ENCODE measurements at regions not wholly inside any gene's neighbourhood (a gene's known extent, or its start where the extent isn't known, plus 50 kb on each side); places are given as distances from the start of the nearest gene placed in this dataset.

DNA sequence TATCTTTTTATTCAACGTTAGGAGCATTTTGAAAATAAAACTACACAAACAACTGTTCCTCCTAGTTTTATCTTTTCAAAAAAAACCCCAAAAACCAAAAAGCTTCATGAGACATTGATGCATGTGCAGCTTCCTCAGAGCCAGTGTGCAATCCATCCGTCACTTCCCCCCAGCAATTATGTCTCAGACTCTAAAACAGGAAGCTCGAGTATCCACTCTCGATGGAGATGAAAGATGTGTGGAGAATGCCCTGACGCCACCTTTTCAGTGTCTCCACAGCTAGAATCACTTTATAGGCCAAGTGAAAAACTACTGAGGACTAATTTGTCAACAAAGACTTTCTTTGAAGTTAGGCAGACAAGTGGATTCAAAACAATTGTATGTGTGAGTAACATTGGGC lies 408.9 kb upstream of the SMARCA2 start:
- Histone ChIP-seq H3K4me3 (ENCODE audit: low read depth, low read length) (no peak overlapping the region), H3K36me3 (ENCODE audit: control insufficient read depth, insufficient read depth, low read length) (no peaks in the 10 kb centered on the region), H3K27me3 (ENCODE audit: control insufficient read depth, insufficient read depth, low read length) (no peaks in the 10 kb centered on the region)
- TF ChIP-seq, protein P1, sequence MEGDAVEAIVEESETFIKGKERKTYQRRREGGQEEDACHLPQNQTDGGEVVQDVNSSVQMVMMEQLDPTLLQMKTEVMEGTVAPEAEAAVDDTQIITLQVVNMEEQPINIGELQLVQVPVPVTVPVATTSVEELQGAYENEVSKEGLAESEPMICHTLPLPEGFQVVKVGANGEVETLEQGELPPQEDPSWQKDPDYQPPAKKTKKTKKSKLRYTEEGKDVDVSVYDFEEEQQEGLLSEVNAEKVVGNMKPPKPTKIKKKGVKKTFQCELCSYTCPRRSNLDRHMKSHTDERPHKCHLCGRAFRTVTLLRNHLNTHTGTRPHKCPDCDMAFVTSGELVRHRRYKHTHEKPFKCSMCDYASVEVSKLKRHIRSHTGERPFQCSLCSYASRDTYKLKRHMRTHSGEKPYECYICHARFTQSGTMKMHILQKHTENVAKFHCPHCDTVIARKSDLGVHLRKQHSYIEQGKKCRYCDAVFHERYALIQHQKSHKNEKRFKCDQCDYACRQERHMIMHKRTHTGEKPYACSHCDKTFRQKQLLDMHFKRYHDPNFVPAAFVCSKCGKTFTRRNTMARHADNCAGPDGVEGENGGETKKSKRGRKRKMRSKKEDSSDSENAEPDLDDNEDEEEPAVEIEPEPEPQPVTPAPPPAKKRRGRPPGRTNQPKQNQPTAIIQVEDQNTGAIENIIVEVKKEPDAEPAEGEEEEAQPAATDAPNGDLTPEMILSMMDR (IDR thresholded peaks at IDR 0.05; ENCODE audit: insufficient read depth, low read length, severe bottlenecking), result no peak
- DNase-seq (ENCODE audit: low read depth) (peak; percentile 33), FAIRE-seq (no peak)

DNA sequence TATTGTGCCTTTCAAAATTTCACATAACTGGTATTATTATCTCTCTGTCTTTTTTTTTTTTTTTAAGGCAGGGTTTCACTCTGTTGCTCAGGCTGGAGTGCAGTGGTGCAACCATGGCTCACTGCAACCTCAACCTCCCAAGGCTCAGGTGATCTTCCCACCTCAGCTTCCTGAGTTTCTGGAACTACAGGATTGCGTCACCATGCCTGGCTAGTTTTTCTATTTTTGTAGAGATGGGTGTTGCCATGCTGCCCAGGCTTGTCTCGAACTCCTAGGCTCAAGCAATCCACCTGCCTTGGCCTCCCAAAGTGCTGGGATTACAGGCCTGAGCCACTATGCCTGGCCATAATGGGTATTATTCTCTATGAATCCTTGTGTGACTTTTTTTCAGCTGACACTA lies 402.3 kb upstream of the SMARCA2 start:
- FAIRE-seq, result no peak
- TF ChIP-seq, protein P1 (IDR thresholded peaks at IDR 0.05; ENCODE audit: insufficient read depth, low read length, severe bottlenecking), result no peak

DNA sequence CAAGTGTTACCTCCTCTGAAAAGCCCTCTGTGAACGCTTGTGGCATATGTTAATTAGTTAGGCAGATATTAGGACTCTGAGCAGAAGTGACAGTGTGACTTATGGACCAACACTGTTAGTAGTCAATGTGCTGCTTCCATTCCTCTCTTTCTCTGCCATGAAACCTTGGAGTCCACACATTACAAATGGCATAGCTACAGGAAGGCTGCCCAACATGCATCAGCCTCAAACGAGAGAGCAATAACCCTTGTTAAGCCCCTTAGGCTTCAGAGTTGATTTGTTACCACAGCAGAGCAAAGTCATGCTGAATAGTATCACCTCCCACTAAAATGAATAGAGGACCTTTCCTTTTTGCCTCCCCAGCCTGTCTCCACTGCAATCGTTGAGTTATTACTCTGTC lies 397.7 kb upstream of the SMARCA2 start:
- TF ChIP-seq, protein P1 (IDR thresholded peaks at IDR 0.05; ENCODE audit: insufficient read depth, low read length, severe bottlenecking), result no peak
- FAIRE-seq, result no peak
- DNase-seq (ENCODE audit: low read depth), result no peak
- H3K27me3 ChIP-seq (ENCODE audit: control insufficient read depth, insufficient read depth, low read length), result no peaks in the 10 kb centered on the region
- H3K36me3 ChIP-seq (ENCODE audit: control insufficient read depth, insufficient read depth, low read length), result no peaks in the 10 kb centered on the region
- no peak overlapping the region for H3K4me3 ChIP-seq (ENCODE audit: low read depth, low read length)

More for the DNA sequence above, 402.3 kb upstream of the SMARCA2 start:
- Histone ChIP-seq H3K27me3 (ENCODE audit: control insufficient read depth, insufficient read depth, low read length) (no peaks in the 10 kb centered on the region), H3K36me3 (ENCODE audit: control insufficient read depth, insufficient read depth, low read length) (no peaks in the 10 kb centered on the region), H3K4me3 (ENCODE audit: low read depth, low read length) (no peak overlapping the region)
- DNase-seq (ENCODE audit: low read depth), result peak; percentile 96

DNA sequence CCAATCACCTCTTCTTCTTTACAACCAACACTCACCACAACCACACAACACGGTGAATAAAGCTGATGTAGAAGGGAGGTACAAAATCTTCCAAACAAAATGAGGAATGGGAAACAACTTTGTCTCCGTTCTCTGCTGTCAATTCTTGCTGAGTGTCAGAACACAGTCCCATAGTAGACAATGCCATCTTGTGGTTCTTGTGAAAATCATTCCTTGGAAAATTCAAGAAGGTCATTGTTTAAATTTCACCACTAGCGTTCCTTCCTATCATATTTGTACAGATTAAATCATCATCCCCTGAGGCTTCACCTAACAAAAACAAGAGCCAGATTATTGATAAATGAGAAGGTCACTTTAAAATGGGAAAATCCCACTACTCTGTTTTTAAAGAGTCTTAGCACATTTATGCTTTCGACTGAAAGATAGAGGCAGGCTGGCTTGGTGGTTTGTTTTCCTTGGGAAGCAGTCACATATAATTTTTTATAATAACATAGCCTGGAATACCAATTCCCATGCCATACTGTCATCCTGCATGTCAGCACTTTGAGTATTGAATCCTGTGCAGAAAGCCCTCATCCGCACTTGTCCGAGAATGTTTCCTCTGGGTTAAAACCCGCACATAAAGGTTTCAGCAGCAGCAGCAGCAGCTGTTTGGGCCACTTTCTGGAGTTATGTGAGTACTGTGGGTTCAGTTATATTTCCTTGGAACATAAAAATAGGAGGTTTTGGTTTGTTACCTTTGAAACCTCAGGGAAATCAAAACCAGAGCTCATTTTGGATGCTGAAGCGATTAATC lies 395.0 kb upstream of the SMARCA2 start:
- no peaks in the 10 kb centered on the region for H3K27me3 ChIP-seq (ENCODE audit: control insufficient read depth, insufficient read depth, low read length)
- no peaks in the 10 kb centered on the region for H3K36me3 ChIP-seq (ENCODE audit: control insufficient read depth, insufficient read depth, low read length)
- DNase-seq (ENCODE audit: low read depth), result peak; percentile 69
- TF ChIP-seq, protein P1 (IDR thresholded peaks at IDR 0.05; ENCODE audit: insufficient read depth, low read length, severe bottlenecking), result peak; percentile 53
- FAIRE-seq, result no peak
- no peak overlapping the region for H3K4me3 ChIP-seq (ENCODE audit: low read depth, low read length)

DNA sequence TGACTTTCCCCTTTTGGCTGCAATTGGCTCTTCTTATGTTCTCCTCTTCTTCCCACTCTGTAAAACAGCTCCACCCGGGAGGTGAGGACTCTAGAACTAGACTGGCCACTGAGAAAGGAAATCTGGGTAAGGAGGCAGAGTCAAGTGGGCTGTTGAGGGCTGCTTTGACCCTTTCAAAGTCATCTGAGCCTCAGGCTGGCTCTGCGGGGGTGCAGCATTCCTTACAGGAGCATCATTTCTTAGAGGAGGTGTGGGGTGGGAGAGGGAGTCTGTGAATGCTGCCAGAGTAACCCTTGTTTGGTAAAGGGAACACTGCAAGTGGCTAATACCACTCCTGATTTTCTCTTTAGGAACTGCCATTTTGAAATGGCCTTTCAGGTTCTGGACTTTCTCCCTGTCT lies 377.7 kb upstream of the SMARCA2 start:
- FAIRE-seq (no peak), DNase-seq (ENCODE audit: low read depth) (no peak)
- Histone ChIP-seq H3K36me3 (ENCODE audit: control insufficient read depth, insufficient read depth, low read length) (no peaks in the 10 kb centered on the region), H3K4me3 (ENCODE audit: low read depth, low read length) (no peak overlapping the region), H3K27me3 (ENCODE audit: control insufficient read depth, insufficient read depth, low read length) (no peaks in the 10 kb centered on the region)
- TF ChIP-seq, protein P1 (IDR thresholded peaks at IDR 0.05; ENCODE audit: insufficient read depth, low read length, severe bottlenecking), result no peak

DNA sequence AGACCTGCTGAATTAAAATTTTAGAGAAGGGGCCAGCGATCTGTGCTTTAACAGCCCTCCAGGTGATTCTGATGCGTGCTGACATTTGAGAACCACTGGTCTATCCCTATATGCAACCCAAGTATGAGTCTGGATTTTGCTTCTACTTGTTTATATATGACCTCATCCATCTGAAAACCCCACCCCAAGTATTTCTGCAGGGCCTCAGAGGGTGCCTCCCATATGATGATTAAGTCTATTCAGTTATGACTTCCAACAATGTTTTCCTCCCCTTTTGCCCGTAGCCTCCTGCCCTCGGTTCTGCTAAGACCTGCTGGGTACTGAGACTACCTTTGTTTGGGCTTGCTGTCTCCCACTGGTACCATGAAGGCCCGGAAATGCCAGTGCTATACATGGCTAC lies 376.0 kb upstream of the SMARCA2 start:
- TF ChIP-seq, protein P1 (IDR thresholded peaks at IDR 0.05; ENCODE audit: insufficient read depth, low read length, severe bottlenecking), result no peak
- peak; percentile 70 for DNase-seq (ENCODE audit: low read depth)
- H3K27me3 ChIP-seq (ENCODE audit: control insufficient read depth, insufficient read depth, low read length), result no peaks in the 10 kb centered on the region
- FAIRE-seq, result no peak
- H3K36me3 ChIP-seq (ENCODE audit: control insufficient read depth, insufficient read depth, low read length), result no peaks in the 10 kb centered on the region
- H3K4me3 ChIP-seq (ENCODE audit: low read depth, low read length), result no peak overlapping the region
